GM12865 (cell line): ENCODE measurements at regions not wholly inside any gene's neighbourhood (a gene's known extent, or its start where the extent isn't known, plus 50 kb on each side); places are given as distances from the start of the nearest gene placed in this dataset.

ENCODE experiments used
- DNase-seq: peaks from one replicate; pipeline ENCODE4 v3.0.0; 2010; ENCODE audit warnings: low read depth
- H3K4me3 ChIP-seq: 2 replicates; pipeline ENCODE4 v1.5.1; 2011; ENCODE audit warnings: mild to moderate bottlenecking, low read depth, low read length, control low read depth
- TF ChIP-seq, protein P1 (sequence below): IDR thresholded peaks from 2 replicates; pipeline ENCODE4 v1.5.1; 2011; ENCODE audit warnings: low read length, control low read depth, low read depth, inconsistent platforms; ENCODE audit not compliant: insufficient read depth; ENCODE audit errors: missing control alignments

DNA sequence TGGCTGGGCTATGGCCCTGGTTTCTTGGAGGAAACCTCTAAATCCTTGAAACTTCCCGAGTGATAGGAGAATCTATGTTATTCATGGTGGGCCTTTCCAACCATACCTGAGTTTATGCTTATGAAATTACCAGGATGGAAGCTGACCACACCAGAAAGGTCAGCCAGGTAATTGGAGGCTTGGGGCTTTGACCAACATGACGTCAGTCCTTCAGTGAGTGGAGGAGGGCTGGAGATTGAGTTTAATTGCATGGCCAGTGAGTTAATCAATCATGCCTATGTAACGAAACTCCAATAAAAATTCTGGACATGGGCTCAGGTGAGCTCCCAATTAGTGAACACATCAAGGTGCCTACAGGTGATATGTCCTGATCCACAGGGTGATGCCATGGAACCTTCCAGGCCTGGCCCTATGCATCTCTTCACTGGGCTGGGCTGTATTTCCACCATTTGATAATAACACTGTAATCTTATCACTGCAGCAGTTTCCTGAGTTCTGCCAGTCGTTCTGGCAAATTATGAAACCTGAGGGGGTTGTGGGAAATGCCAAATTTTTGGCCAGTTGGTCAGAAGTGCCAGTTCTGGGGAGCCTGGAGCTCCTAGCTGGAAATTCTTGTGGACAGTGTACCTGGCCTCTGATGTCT lies 106.5 kb downstream of the CDH26 start:
- DNase-seq, result no peak
- TF ChIP-seq, protein P1, sequence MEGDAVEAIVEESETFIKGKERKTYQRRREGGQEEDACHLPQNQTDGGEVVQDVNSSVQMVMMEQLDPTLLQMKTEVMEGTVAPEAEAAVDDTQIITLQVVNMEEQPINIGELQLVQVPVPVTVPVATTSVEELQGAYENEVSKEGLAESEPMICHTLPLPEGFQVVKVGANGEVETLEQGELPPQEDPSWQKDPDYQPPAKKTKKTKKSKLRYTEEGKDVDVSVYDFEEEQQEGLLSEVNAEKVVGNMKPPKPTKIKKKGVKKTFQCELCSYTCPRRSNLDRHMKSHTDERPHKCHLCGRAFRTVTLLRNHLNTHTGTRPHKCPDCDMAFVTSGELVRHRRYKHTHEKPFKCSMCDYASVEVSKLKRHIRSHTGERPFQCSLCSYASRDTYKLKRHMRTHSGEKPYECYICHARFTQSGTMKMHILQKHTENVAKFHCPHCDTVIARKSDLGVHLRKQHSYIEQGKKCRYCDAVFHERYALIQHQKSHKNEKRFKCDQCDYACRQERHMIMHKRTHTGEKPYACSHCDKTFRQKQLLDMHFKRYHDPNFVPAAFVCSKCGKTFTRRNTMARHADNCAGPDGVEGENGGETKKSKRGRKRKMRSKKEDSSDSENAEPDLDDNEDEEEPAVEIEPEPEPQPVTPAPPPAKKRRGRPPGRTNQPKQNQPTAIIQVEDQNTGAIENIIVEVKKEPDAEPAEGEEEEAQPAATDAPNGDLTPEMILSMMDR, result no peak
- no peak overlapping the region for H3K4me3 ChIP-seq

DNA sequence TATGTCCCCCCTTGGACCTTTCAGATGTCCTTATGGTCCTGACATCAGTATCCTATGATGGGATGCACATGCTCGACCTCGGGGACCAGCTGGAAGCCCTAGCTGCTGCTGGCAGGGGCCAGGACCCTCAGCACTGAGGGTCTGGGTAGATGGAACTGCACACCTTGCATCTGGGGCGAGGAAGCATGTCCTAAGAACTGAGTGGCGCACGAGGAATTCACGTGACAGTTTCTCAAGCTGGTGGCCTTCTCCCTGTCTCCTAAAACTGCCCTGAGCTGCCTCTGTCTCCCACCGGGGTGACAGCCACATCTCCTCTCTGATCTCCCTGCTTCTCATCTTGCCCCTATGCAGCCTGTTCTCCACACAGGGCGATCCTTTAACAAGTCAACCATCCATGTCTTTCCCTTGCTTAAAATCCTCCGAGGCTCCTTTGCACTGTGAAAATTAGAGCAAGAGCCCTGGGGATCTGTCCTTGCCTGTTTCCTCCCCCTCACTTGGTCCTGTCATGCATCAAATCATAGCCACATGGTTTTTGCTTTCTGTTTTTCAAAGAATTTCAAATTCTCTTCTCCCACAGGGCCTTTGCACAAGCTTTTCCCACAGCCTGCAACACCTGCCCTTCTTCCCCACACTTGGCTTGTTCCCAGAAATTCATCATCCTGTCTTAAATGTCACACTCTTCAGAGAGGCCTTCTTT lies 107.7 kb downstream of the CDH26 start:
- TF ChIP-seq, protein P1, result no peak
- H3K4me3 ChIP-seq, result no peak overlapping the region
- DNase-seq, result no peak

DNA sequence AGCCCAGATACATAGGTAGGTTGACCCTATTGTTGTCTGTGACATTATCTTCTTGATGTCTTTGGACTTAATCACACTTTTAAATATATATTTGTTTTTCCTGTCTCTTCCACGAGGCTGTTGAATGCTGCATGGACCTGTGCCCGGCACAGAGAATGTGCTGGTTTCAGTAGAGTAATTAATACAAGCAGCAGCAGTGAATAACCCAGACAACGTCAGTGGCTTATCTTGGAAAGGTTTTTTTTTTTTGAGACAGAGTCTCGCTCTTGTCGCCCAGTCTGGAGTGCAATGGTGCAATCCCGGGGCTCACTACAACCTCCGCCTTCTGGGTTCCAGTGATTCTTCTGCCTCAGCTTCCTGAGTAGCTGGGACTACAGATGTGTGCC lies 108.2 kb downstream of the CDH26 start:
- TF ChIP-seq, protein P1, result no peak
- DNase-seq, result no peak
- no peak overlapping the region for H3K4me3 ChIP-seq

DNA sequence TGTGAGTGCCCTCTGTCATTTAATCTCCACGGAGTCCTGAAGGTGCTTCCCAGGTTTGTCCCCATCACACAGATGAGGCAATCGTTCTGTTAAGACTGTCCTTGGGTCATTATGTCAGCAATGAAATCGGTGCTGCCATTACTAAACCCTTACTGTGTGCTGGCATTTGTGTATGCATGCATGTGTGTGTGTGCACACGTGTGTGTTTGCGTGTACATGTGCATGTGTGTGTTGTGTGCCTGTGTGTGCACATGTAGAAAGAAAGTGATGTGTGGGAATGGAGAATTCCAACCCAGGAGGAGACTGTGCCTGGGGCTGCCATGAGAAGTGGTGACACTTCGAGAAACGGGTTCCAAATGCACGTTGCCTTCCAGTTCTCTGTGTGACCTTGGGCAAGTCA lies 110.3 kb downstream of the CDH26 start:
- no peak overlapping the region for H3K4me3 ChIP-seq
- no peak for DNase-seq
- TF ChIP-seq, protein P1, result no peak

DNA sequence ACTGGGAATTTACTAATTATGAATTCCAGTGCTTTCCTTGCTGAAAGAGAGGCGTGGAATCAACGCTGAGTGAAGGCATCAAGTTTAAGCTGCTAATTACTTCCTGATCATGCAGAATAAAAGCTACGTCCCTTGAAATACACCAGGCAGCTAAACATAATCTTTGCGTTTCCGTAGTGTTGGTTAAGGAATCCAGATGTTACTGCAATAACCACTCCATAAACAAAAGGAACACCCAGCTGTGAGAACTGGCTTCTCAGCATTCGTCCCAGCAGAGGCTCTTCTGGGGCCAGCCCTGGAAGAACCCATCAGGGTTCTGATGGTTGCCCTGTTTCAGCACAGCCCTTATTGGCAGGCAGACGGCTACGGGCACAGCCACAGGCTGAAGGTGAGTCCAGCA lies 111.4 kb downstream of the CDH26 start:
- TF ChIP-seq, protein P1, result no peak
- no peak for DNase-seq
- no peak overlapping the region for H3K4me3 ChIP-seq

DNA sequence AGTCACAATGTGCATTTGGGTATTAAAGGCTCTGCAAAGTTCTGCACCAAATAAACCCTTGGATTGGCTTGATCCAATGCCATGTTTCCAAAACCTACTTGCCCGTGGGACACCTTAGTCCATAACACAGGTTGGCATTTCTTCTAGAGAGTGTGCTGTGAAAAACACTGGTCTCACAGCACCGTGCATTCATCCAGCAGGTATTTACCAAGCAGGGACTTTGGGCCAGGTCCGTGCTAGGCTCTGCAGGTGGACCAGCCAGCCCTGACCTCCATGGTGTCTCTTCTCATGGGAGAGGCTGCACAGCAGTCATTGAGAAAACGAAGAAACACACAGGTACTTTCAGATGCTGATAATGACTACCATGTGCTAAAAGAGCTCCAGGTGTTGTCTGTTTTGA lies 112.6 kb downstream of the CDH26 start:
- TF ChIP-seq, protein P1, result no peak
- DNase-seq, result no peak
- H3K4me3 ChIP-seq, result no peak overlapping the region

DNA sequence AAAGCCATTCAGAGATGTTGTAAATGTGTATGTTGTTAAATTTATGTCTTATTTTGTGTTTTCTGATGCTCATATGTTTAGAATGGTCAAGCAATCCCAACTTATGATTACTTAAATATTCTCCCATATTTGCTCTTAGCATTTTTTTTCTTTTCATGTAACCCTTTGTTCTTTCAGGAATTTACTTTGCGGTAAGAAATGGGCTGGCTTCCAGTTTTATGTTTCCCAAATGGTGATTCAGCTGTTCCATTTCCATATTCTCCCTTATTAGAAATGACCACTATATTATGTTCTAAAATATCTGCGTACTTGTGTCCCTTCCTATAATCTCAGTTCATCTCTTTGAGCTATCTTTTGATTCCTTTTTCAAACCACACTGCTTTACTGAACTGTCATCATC lies 113.7 kb downstream of the CDH26 start:
- H3K4me3 ChIP-seq, result no peak overlapping the region
- DNase-seq, result no peak
- TF ChIP-seq, protein P1, result no peak
